GM19468 (cell line): ENCODE measurements at regions not wholly inside any gene's neighbourhood (a gene's known extent, or its start where the extent isn't known, plus 50 kb on each side); places are given as distances from the start of the nearest gene placed in this dataset.

Experiments used
- ATAC-seq: cut with Tn5 transposase; IDR thresholded peaks from one replicate; pipeline ENCODE4 v1.9.1; 2021; ENCODE audit warnings: mild to moderate bottlenecking, moderate library complexity, moderate number of reproducible peaks; ENCODE audit not compliant: unreplicated experiment; ENCODE audit errors: extremely low read depth

GRCh38 chr6:56753811-56754210 lies 111.1 kb upstream of the DST start:
- no peak for ATAC-seq

GRCh38 chr6:56752534-56752933 lies 109.8 kb upstream of the DST start:
- no peak for ATAC-seq

- no peak for ATAC-seq
Measured at GRCh38 chr6:56752009-56752408, 109.3 kb upstream of the DST start.

GRCh38 chr6:56751604-56752003 lies 108.9 kb upstream of the DST start:
- no peak for ATAC-seq

- no peak for ATAC-seq
Measured at GRCh38 chr6:56750686-56751085, 108.0 kb upstream of the DST start.

GRCh38 chr6:56749632-56750151 lies 107.0 kb upstream of the DST start:
- ATAC-seq: no peak

- ATAC-seq: no peak
Measured at GRCh38 chr6:56746767-56747504, 104.2 kb upstream of the DST start.

GRCh38 chr6:56745971-56746370 lies 103.3 kb upstream of the DST start:
- ATAC-seq: no peak

- ATAC-seq: no peak
Measured at GRCh38 chr6:56745081-56745480, 102.4 kb upstream of the DST start.

- no peak for ATAC-seq
Measured at GRCh38 chr6:56744528-56744927, 101.8 kb upstream of the DST start.

- ATAC-seq: peak; percentile 30
Measured at GRCh38 chr6:56742122-56742791, 99.6 kb upstream of the DST start.

- no peak for ATAC-seq
Measured at GRCh38 chr6:56741472-56741871, 98.8 kb upstream of the DST start.

GRCh38 chr6:56739836-56740815 lies 97.4 kb upstream of the DST start:
- no peak for ATAC-seq

- no peak for ATAC-seq
Measured at GRCh38 chr6:56736804-56737203, 94.1 kb upstream of the DST start.

GRCh38 chr6:56734335-56734734 lies 91.6 kb upstream of the DST start:
- ATAC-seq: no peak

- no peak for ATAC-seq
Measured at GRCh38 chr6:56733211-56733697, 90.6 kb upstream of the DST start.

GRCh38 chr6:56732517-56732916 lies 89.8 kb upstream of the DST start:
- no peak for ATAC-seq

- no peak for ATAC-seq
Measured at GRCh38 chr6:56730663-56731529, 88.2 kb upstream of the DST start.

GRCh38 chr6:56729719-56730118 lies 87.0 kb upstream of the DST start:
- ATAC-seq: no peak
